B cell (primary cell): ENCODE measurements at regions not wholly inside any gene's neighbourhood (a gene's known extent, or its start where the extent isn't known, plus 50 kb on each side); places are given as distances from the start of the nearest gene placed in this dataset.

ENCODE experiments used
- ATAC-seq: fragments of 200-7000 bp; cut with Tn5 transposase; one replicate; pipeline ENCODE4 v1.10.0; 2021; ENCODE audit warnings: low read depth, mild to moderate bottlenecking, moderate number of reproducible peaks, moderate library complexity
- CTCF ChIA-PET: fragments of 350-600 bp; sonication (Branson Sonifier 250); formaldehyde crosslinking; loops from one replicate; lab custom pipeline; 2021; ENCODE audit warnings: antibody characterized with exemption, inconsistent platforms; lab: Charles Lee
- POLR2A ChIA-PET: fragments of 350-600 bp; sonication (Branson Sonifier 250); formaldehyde crosslinking; loops from one replicate; lab custom pipeline; 2021; ENCODE audit warnings: antibody characterized with exemption; lab: Charles Lee
- DNase-seq: peaks from one replicate; pipeline ENCODE4 v3.0.0; 2013
- H2AFZ ChIP-seq: 2 replicates; pipeline ENCODE4 v1.6.1; 2012; ENCODE audit warnings: mild to moderate bottlenecking, low read depth, low read length; ENCODE audit not compliant: insufficient read depth, poor library complexity, severe bottlenecking
- H3K27ac ChIP-seq, 2 donors: 1 replicate in 1 of 2; 2 replicates in 1 of 2; pipeline ENCODE4 v1.5.1; 2012 to 2013; ENCODE audit warnings: low read length in 2 of 2, mild to moderate bottlenecking in 2 of 2, moderate library complexity in 1 of 2
- H3K27me3 ChIP-seq, 4 experiments: fragments of 200-600 bp in 1 of 4; sonication (generic) in 1 of 4; replicated peaks in 1 of 4; 1 replicate in 2 of 4; 2 replicates in 2 of 4; pipeline versions ENCODE4 v1.6.1 to v1.7.0; 2013 to 2016; ENCODE audit warnings: low read length in 3 of 4, mild to moderate bottlenecking in 2 of 4, mixed read lengths in 1 of 4, moderate library complexity in 1 of 4; ENCODE audit not compliant: insufficient read depth in 4 of 4, control insufficient read depth in 3 of 4; ENCODE audit errors: control extremely low read depth in 1 of 4
- H3K36me3 ChIP-seq, 2 experiments: replicated peaks in 1 of 2; 1 replicate in 1 of 2; 2 replicates in 1 of 2; pipeline versions ENCODE4 v1.6.1 to v1.7.1; 2013; ENCODE audit warnings: low read length in 1 of 2; ENCODE audit not compliant: insufficient read depth in 2 of 2, control insufficient read depth in 1 of 2; ENCODE audit errors: control extremely low read depth in 1 of 2, extremely low read depth in 1 of 2
- H3K4me1 ChIP-seq, 2 donors: fragments of 200-600 bp in 1 of 2; sonication (generic) in 1 of 2; 1 replicate in 1 of 2; 2 replicates in 1 of 2; pipeline versions ENCODE4 v1.5.1 to v1.6.1; 2013 to 2017; ENCODE audit warnings: low read length in 2 of 2; ENCODE audit not compliant: control insufficient read depth in 2 of 2, insufficient read depth in 2 of 2
- H3K4me2 ChIP-seq: replicated peaks from 2 replicates; pipeline ENCODE3; 2012; ENCODE audit warnings: mild to moderate bottlenecking, low read depth, low read length; ENCODE audit not compliant: poor library complexity, severe bottlenecking
- H3K4me3 ChIP-seq, 5 experiments: fragments of 200-600 bp in 1 of 5; sonication (generic) in 1 of 5; 1 replicate in 3 of 5; 2 replicates in 2 of 5; pipeline versions ENCODE4 v1.5.1 to v1.7.0; 2011 to 2016; ENCODE audit warnings: low read length in 4 of 5, mild to moderate bottlenecking in 4 of 5, low read depth in 2 of 5, control low read depth in 1 of 5, moderate library complexity in 1 of 5; ENCODE audit not compliant: insufficient read depth in 1 of 5; ENCODE audit errors: control extremely low read depth in 1 of 5, extremely low read depth in 1 of 5
- H3K79me2 ChIP-seq: fragments of 200-600 bp; sonication (generic); one replicate; pipeline ENCODE4 v1.6.0; 2016; ENCODE audit warnings: low read length; ENCODE audit not compliant: control insufficient read depth, insufficient read depth
- H3K9ac ChIP-seq: fragments of 200-600 bp; sonication (generic); 2 replicates; pipeline ENCODE4 v1.6.1; 2017; ENCODE audit warnings: mild to moderate bottlenecking, low read length, moderate library complexity
- H3K9me3 ChIP-seq, 3 donors: one replicate each; pipeline versions ENCODE4 v1.6.1 to v1.7.1; 2013; ENCODE audit warnings: low read length in 2 of 3; ENCODE audit not compliant: control insufficient read depth in 2 of 3, insufficient read depth in 1 of 3; ENCODE audit errors: control extremely low read depth in 1 of 3
- H4K20me1 ChIP-seq: 2 replicates; pipeline ENCODE4 v1.6.0; 2012; ENCODE audit warnings: mild to moderate bottlenecking, low read length; ENCODE audit not compliant: insufficient read depth, control insufficient read depth, poor library complexity, severe bottlenecking
- H3K27ac Mint-ChIP-seq: one replicate; pipeline ENCODE4 v1.8.0; 2021; ENCODE audit warnings: mixed read lengths
- H3K27me3 Mint-ChIP-seq: one replicate; pipeline ENCODE4 v1.8.0; 2021; ENCODE audit warnings: mixed read lengths
- H3K4me1 Mint-ChIP-seq: one replicate; pipeline ENCODE4 v1.8.0; 2021; ENCODE audit warnings: mixed read lengths
- H3K4me3 Mint-ChIP-seq: one replicate; pipeline ENCODE4 v1.8.0; 2021; ENCODE audit warnings: mixed read lengths
- H3K9me3 Mint-ChIP-seq: one replicate; pipeline ENCODE4 v1.8.0; 2022; ENCODE audit warnings: mixed read lengths; ENCODE audit not compliant: insufficient read depth
- EZH2 ChIP-seq: IDR thresholded peaks from 2 replicates; pipeline ENCODE4 v1.6.1; 2012; ENCODE audit warnings: borderline replicate concordance, low read depth, mild to moderate bottlenecking, moderate library complexity, low read length; ENCODE audit not compliant: insufficient read depth, poor library complexity, severe bottlenecking
- WGBS: methylation state at CpG from one replicate; pipeline ENCODE4 v1.1.5; 2013; ENCODE audit warnings: missing lambda C conversion rate; ENCODE audit not compliant: insufficient coverage; 5-methylcytosine and 5-hydroxymethylcytosine counted together
- intact Hi-C: fragments of 100-400 bp; cut with micrococcal nuclease; formaldehyde crosslinking; loops from one replicate; pipeline ENCODE4 v1.10.0; 2022
- TF ChIP-seq, protein P1 (sequence below): fragments of 200-600 bp; IDR thresholded peaks from one replicate; pipeline ENCODE4 v1.8.0; 2022; ENCODE audit warnings: antibody characterized with exemption, mild to moderate bottlenecking

DNA sequence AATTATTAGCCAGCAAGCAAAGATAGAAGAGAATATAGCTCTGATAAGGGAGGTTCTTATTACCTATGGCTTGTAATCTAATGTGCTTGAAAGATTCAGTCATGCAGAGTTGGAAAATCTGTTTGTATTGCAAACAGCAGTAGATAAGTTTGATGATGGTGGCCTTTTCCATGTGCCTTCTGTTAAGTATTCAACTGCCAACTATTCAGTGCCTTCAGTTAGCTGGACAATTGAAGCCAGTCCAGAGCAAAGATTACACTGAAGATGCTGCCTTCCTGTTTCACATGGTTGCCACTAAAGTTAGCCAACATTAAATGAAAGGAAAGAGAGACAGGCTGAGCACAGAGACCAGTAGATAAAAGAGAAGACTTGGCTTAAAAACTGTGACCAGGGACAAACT lies 92.7 kb upstream of the SLC38A2 start:
- Histone ChIP-seq H4K20me1 (no peaks in the 10 kb centered on the region), H3K4me2 (no peak overlapping the region), H3K79me2 (peaks cover 9% of the 10 kb centered on the region), H2AFZ (no peak overlapping the region), H3K4me1 (peaks cover 21 to 27% of the 10 kb centered on the region in 2 donors), H3K36me3 (no peaks in the 10 kb centered on the region), H3K4me3 (no peak overlapping the region), H3K27me3 (no peaks in the 10 kb centered on the region), H3K9ac (no peak overlapping the region), H3K9me3 (no peaks in the 10 kb centered on the region), H3K27ac (no peak overlapping the region)
- POLR2A ChIA-PET = no interaction called here
- TF ChIP-seq, protein P1, sequence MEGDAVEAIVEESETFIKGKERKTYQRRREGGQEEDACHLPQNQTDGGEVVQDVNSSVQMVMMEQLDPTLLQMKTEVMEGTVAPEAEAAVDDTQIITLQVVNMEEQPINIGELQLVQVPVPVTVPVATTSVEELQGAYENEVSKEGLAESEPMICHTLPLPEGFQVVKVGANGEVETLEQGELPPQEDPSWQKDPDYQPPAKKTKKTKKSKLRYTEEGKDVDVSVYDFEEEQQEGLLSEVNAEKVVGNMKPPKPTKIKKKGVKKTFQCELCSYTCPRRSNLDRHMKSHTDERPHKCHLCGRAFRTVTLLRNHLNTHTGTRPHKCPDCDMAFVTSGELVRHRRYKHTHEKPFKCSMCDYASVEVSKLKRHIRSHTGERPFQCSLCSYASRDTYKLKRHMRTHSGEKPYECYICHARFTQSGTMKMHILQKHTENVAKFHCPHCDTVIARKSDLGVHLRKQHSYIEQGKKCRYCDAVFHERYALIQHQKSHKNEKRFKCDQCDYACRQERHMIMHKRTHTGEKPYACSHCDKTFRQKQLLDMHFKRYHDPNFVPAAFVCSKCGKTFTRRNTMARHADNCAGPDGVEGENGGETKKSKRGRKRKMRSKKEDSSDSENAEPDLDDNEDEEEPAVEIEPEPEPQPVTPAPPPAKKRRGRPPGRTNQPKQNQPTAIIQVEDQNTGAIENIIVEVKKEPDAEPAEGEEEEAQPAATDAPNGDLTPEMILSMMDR = no peak
- no peak for TF ChIP-seq EZH2
- DNase-seq (no peak), ATAC-seq (no peak)
- Mint-ChIP-seq H3K9me3 (no peaks in the 10 kb centered on the region), H3K4me1 (peaks cover 35% of the 10 kb centered on the region), H3K27me3 (no peaks in the 10 kb centered on the region), H3K4me3 (no peak overlapping the region), H3K27ac (no peak overlapping the region)
- intact Hi-C loops = no loop called here
- CTCF ChIA-PET = no interaction called here

DNA sequence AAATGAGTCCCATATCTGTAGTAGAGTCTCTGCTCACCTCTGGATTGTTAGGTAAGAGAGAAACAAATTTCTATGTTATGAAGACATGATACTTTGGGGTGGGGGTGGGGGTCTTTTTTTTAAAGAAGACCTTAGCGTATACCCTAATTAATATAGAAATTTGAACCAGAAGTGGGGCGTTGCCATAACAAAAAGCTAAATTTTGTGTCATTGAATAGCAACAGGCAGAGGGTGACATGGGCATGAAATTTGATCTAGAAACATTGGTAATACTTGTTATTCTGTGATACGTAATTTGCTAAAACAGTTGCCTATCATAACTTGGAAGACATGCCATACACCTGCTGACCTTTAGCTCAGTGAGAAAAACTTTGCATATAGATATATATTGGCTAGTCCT lies 92.3 kb upstream of the SLC38A2 start:
- ATAC-seq (no peak), DNase-seq (no peak)
- no peak overlapping the region for H3K4me3 Mint-ChIP-seq
- H3K4me1 Mint-ChIP-seq = peaks cover 35% of the 10 kb centered on the region
- no peak overlapping the region for H3K9ac ChIP-seq
- H3K27me3 Mint-ChIP-seq = no peaks in the 10 kb centered on the region
- H3K9me3 Mint-ChIP-seq = no peaks in the 10 kb centered on the region
- no peak overlapping the region for H3K27ac ChIP-seq
- no peaks in the 10 kb centered on the region for H4K20me1 ChIP-seq
- H3K27ac Mint-ChIP-seq = no peak overlapping the region
- no peaks in the 10 kb centered on the region for H3K27me3 ChIP-seq
- WGBS = no CpG with 5 or more reads among the region's 3 CpGs
- H3K4me2 ChIP-seq = no peak overlapping the region
- H3K4me3 ChIP-seq = no peak overlapping the region
- peaks cover 21 to 27% of the 10 kb centered on the region in 2 donors for H3K4me1 ChIP-seq
- H3K79me2 ChIP-seq = peaks cover 9% of the 10 kb centered on the region
- no peaks in the 10 kb centered on the region for H3K9me3 ChIP-seq
- H3K36me3 ChIP-seq = no peaks in the 10 kb centered on the region
- CTCF ChIA-PET = no interaction called here
- POLR2A ChIA-PET = interaction anchor here (0.6 kb wide), 1 partner anchor 363 kb away, joined by 6 read pairs; no protein-coding TSS in a partner anchor
- no peak overlapping the region for H2AFZ ChIP-seq
- TF ChIP-seq, protein P1 = no peak
- no peak for TF ChIP-seq EZH2
- intact Hi-C loops = no loop called here
